Ishikawa (cell line): ENCODE measurements at regions not wholly inside any gene's neighbourhood (a gene's known extent, or its start where the extent isn't known, plus 50 kb on each side); places are given as distances from the start of the nearest gene placed in this dataset.

Source experiments
- CEBPB ChIP-seq: IDR thresholded peaks from 2 replicates; pipeline ENCODE4 v1.6.1; 2012
- CREB1 ChIP-seq: IDR thresholded peaks from 2 replicates; pipeline ENCODE4 v1.6.1; 2012; ENCODE audit warnings: low read depth
- EGR1 ChIP-seq: IDR thresholded peaks from 2 replicates; pipeline ENCODE4 v1.6.1; 2012
- EP300 ChIP-seq: IDR thresholded peaks from 2 replicates; pipeline ENCODE4 v1.6.1; 2012; ENCODE audit warnings: borderline replicate concordance
- MAX ChIP-seq: IDR thresholded peaks from 2 replicates; pipeline ENCODE4 v1.6.1; 2012
- RAD21 ChIP-seq: IDR thresholded peaks from 2 replicates; pipeline ENCODE4 v1.6.1; 2012; ENCODE audit warnings: low read depth
- YY1 ChIP-seq: IDR thresholded peaks from 2 replicates; pipeline ENCODE4 v1.6.1; 2012; ENCODE audit warnings: low read depth
- TF ChIP-seq, protein P1 (sequence below): IDR thresholded peaks from 2 replicates; pipeline ENCODE4 v1.6.1; 2012; ENCODE audit warnings: low read depth, mild to moderate bottlenecking

DNA sequence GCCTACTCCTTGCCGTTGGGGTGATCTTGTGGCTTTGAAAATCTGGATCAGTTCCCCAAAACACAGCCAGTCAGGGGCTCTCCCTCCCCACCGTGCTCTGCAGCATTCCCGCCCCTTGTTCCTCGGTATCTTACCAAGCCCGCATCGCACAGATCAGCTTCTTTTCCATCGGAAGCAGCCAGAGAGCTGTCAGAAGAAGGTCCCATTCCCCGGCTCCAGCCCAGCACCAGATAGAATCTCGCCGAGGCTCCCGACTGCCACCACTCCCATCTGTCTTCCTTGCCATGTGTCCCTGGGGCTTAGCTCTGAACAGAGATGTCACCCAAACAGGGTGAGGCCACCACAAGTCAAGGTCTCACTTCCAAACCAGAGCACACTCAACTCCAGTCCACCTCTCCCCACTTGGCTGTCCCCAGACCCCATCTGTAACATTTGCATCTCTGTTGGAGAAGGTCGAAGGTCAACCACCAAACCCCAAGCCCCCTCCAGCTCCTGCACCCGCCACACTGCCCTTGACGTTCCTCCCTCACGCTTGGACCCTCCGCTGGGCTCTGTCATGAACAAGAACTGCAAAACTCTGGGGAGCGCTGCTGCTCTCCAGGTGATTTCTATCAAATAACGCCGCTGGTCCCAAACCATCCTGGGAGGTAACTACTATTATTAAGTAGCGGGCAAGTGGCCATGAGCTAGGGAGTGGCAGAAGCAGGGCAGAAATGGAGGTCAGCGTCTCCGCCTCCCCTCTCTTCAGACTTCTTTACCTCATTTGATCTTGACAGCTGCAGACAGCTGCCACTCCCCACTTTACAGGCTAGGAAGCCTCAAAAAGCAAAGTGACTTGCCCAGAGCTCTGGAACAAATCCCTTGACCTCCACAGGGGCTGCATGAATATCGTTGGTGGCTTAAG, 70.0 kb upstream of the TAF1B start:
- TF ChIP-seq CEBPB (no peak), MAX (no peak), EP300 (no peak), YY1 (no peak), EGR1 (no peak), RAD21 (no peak), CREB1 (no peak)
- TF ChIP-seq, protein P1, sequence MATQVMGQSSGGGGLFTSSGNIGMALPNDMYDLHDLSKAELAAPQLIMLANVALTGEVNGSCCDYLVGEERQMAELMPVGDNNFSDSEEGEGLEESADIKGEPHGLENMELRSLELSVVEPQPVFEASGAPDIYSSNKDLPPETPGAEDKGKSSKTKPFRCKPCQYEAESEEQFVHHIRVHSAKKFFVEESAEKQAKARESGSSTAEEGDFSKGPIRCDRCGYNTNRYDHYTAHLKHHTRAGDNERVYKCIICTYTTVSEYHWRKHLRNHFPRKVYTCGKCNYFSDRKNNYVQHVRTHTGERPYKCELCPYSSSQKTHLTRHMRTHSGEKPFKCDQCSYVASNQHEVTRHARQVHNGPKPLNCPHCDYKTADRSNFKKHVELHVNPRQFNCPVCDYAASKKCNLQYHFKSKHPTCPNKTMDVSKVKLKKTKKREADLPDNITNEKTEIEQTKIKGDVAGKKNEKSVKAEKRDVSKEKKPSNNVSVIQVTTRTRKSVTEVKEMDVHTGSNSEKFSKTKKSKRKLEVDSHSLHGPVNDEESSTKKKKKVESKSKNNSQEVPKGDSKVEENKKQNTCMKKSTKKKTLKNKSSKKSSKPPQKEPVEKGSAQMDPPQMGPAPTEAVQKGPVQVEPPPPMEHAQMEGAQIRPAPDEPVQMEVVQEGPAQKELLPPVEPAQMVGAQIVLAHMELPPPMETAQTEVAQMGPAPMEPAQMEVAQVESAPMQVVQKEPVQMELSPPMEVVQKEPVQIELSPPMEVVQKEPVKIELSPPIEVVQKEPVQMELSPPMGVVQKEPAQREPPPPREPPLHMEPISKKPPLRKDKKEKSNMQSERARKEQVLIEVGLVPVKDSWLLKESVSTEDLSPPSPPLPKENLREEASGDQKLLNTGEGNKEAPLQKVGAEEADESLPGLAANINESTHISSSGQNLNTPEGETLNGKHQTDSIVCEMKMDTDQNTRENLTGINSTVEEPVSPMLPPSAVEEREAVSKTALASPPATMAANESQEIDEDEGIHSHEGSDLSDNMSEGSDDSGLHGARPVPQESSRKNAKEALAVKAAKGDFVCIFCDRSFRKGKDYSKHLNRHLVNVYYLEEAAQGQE = no peak
